Epithelial cell of proximal tubule (primary cell): ENCODE measurements at regions not wholly inside any gene's neighbourhood (a gene's known extent, or its start where the extent isn't known, plus 50 kb on each side); places are given as distances from the start of the nearest gene placed in this dataset.

Experiments
- DNase-seq: peaks from one replicate; pipeline ENCODE4 v3.0.0-alpha.2; 2011; ENCODE audit warnings: low read depth
- H3K4me3 ChIP-seq: 2 replicates; pipeline ENCODE4 v1.5.1; 2011; ENCODE audit warnings: low read depth, mild to moderate bottlenecking, low read length
- CTCF ChIP-seq: conservative IDR thresholded peaks from 2 replicates; pipeline ENCODE4 v1.5.1; 2012; ENCODE audit warnings: low read depth, mild to moderate bottlenecking, low read length

GRCh38 chr1:23624440-23624839 is 65.1 kb upstream of the ID3 start:
- no peak for DNase-seq
- H3K4me3 ChIP-seq = no peak overlapping the region
- no peak for TF ChIP-seq CTCF

- no peak for DNase-seq
- no peak overlapping the region for H3K4me3 ChIP-seq
- TF ChIP-seq CTCF = no peak
Measured at GRCh38 chr1:23622284-23622683, 63.0 kb upstream of the ID3 start.

- no peak for DNase-seq
- TF ChIP-seq CTCF = no peak
- H3K4me3 ChIP-seq = no peak overlapping the region
Measured at GRCh38 chr1:23620605-23621004, 61.3 kb upstream of the ID3 start.

GRCh38 chr1:23619299-23620188 is 60.2 kb upstream of the ID3 start:
- no peak for TF ChIP-seq CTCF
- no peak for DNase-seq
- peak overlapping the region; percentile 25 for H3K4me3 ChIP-seq

GRCh38 chr1:23618586-23619083 is 59.3 kb upstream of the ID3 start:
- no peak overlapping the region for H3K4me3 ChIP-seq
- no peak for DNase-seq
- no peak for TF ChIP-seq CTCF

- H3K4me3 ChIP-seq = no peak overlapping the region
- no peak for TF ChIP-seq CTCF
- no peak for DNase-seq
Measured at GRCh38 chr1:23617084-23617521, 57.8 kb upstream of the ID3 start.
